ENCODE measurements at regions not wholly inside any gene's neighbourhood (a gene's known extent, or its start where the extent isn't known, plus 50 kb on each side); places are given as distances from the start of the nearest gene placed in this dataset.

DNA sequence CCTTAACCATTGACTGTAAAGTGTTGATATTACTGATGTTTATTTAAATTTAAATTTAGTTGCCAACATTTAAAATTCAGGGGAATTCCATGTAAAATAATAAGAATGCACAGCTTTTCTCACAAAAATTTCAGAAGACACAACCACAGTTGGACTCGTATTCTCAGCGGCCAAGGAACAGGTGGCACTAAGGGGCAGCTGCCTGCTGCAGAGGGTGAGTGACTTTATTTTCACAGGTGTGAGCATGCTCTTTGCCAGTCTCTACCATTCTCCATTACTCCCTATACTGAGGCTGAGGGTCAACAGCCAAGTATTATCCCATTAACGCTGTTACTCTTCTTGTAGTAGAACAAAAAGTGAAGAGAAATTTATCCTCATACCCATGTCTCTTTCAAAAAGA is 92.1 kb upstream of the GADL1 start:
- TF ChIP-seq, protein P1, sequence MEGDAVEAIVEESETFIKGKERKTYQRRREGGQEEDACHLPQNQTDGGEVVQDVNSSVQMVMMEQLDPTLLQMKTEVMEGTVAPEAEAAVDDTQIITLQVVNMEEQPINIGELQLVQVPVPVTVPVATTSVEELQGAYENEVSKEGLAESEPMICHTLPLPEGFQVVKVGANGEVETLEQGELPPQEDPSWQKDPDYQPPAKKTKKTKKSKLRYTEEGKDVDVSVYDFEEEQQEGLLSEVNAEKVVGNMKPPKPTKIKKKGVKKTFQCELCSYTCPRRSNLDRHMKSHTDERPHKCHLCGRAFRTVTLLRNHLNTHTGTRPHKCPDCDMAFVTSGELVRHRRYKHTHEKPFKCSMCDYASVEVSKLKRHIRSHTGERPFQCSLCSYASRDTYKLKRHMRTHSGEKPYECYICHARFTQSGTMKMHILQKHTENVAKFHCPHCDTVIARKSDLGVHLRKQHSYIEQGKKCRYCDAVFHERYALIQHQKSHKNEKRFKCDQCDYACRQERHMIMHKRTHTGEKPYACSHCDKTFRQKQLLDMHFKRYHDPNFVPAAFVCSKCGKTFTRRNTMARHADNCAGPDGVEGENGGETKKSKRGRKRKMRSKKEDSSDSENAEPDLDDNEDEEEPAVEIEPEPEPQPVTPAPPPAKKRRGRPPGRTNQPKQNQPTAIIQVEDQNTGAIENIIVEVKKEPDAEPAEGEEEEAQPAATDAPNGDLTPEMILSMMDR (IDR thresholded peaks at IDR 0.05) = no peak
- TF ChIP-seq POLR2A (IDR thresholded peaks at IDR 0.05) (no peak), POLR2AphosphoS5 (IDR thresholded peaks at IDR 0.05; ENCODE audit: insufficient read depth in 1 of 2, low read depth in 1 of 2) (no peak)

All from vagina (tissue), 2 donors.